PC-3 (cell line): ENCODE measurements at regions not wholly inside any gene's neighbourhood (a gene's known extent, or its start where the extent isn't known, plus 50 kb on each side); places are given as distances from the start of the nearest gene placed in this dataset.

ENCODE experiments used
- EZH2 ChIP-seq: fragments of 300-600 bp; sonication (generic); IDR thresholded peaks from one replicate; pipeline ENCODE4 v1.6.1; 2017; ENCODE audit warnings: antibody characterized with exemption, mild to moderate bottlenecking, low read length; ENCODE audit not compliant: unreplicated experiment
- EZH2phosphoT487 ChIP-seq: fragments of 300-600 bp; sonication (generic); IDR thresholded peaks from 2 replicates; pipeline ENCODE4 v1.6.1; 2018; ENCODE audit warnings: mild to moderate bottlenecking, antibody characterized with exemption, low read length, borderline replicate concordance
- TF ChIP-seq, protein P1 (sequence below): fragments of 300-600 bp; sonication (generic); conservative IDR thresholded peaks from 2 replicates; pipeline ENCODE4 v1.5.1; 2017; ENCODE audit warnings: antibody characterized with exemption, low read depth, mild to moderate bottlenecking, low read length

GRCh38 chr5:135236908-135237747 is 161.9 kb downstream of the MACROH2A1 start:
- TF ChIP-seq EZH2phosphoT487 (no peak), EZH2 (no peak)
- TF ChIP-seq, protein P1, sequence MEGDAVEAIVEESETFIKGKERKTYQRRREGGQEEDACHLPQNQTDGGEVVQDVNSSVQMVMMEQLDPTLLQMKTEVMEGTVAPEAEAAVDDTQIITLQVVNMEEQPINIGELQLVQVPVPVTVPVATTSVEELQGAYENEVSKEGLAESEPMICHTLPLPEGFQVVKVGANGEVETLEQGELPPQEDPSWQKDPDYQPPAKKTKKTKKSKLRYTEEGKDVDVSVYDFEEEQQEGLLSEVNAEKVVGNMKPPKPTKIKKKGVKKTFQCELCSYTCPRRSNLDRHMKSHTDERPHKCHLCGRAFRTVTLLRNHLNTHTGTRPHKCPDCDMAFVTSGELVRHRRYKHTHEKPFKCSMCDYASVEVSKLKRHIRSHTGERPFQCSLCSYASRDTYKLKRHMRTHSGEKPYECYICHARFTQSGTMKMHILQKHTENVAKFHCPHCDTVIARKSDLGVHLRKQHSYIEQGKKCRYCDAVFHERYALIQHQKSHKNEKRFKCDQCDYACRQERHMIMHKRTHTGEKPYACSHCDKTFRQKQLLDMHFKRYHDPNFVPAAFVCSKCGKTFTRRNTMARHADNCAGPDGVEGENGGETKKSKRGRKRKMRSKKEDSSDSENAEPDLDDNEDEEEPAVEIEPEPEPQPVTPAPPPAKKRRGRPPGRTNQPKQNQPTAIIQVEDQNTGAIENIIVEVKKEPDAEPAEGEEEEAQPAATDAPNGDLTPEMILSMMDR, result no peak
